ENCODE measurements at regions not wholly inside any gene's neighbourhood (a gene's known extent, or its start where the extent isn't known, plus 50 kb on each side); places are given as distances from the start of the nearest gene placed in this dataset.

DNA sequence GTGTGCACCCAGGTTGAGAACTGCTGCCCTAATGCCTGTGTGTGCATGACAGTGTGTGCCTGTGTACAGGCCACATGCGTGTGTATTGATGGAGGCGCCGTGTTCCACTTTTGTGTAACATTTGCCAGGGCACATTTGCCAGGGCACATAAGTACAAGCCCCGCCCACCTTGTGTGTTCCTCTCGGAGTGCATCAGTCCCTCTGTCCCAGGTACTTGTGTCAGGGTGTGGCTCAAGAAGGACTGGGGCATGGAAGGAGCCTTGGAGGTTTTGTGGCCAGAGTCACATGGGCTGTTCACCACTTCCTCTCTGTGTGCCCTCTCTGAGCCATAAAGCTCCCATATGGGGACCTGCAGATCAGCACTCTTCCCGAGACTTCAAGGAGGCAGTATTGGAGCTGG, 73.9 kb downstream of the MRM1 start:
- TF ChIP-seq CTCF (IDR thresholded peaks at IDR 0.05) (no peak), POLR2A (IDR thresholded peaks at IDR 0.05) (no peak)
- Histone ChIP-seq H3K4me3 (no peak overlapping the region), H3K9me3 (no peaks in the 10 kb centered on the region), H3K27me3 (no peaks in the 10 kb centered on the region), H3K36me3 (replicated peaks in 1 of 2; ENCODE audit: insufficient read depth in 1 of 2, low read depth in 2 of 2) (no peaks in the 10 kb centered on the region), H3K27ac (no peak overlapping the region), H3K4me1 (no peaks in the 10 kb centered on the region)
- DNase-seq, result no peak
- ATAC-seq, result no peak
- intact Hi-C loops (cut with DNase I), result no loop called here
- 57 to 70% methylated on average over 2 to 6 of the region's 6 CpGs for WGBS, 2 donors

DNA sequence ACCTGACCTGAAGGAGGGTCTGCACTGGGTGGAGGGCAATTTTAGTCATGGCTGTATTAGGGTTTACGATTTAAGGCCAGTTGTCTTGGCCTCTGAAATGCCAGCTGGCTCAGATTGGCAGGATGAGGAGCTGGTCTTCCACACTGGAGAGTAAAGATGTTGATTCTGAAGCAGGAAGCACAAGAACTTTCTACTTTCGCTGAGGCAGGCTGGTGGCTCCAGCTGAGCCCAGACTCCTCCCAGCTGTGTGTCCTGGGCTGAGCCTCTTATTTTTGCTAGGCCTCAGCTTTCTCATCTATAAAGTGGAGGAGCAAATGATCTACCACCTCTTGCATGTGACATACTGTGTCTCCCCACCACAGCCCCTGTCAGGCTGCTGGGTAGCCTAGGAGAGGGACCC, 74.4 kb downstream of the MRM1 start:
- no peak for TF ChIP-seq CTCF (IDR thresholded peaks at IDR 0.05)
- no peak for TF ChIP-seq POLR2A (IDR thresholded peaks at IDR 0.05)
- ATAC-seq, result no peak

GRCh38 chr17:36679815-36680467, 78.6 kb downstream of the MRM1 start:
- DNase-seq (no peak), ATAC-seq (no peak)
- Histone ChIP-seq H3K9me3 (no peaks in the 10 kb centered on the region), H3K4me1 (no peaks in the 10 kb centered on the region), H3K4me3 (no peak overlapping the region), H3K36me3 (replicated peaks in 1 of 2; ENCODE audit: insufficient read depth in 1 of 2, low read depth in 2 of 2) (no peaks in the 10 kb centered on the region), H3K27ac (no peak overlapping the region), H3K27me3 (no peaks in the 10 kb centered on the region)
- 81 to 82% methylated on average over 7 to 9 of the region's 9 CpGs for WGBS, 2 donors
- intact Hi-C loops (cut with DNase I), result no loop called here
- TF ChIP-seq POLR2A (IDR thresholded peaks at IDR 0.05), result no peak
- TF ChIP-seq CTCF (IDR thresholded peaks at IDR 0.05), result no peak

More for the DNA sequence above, 74.4 kb downstream of the MRM1 start:
- Histone ChIP-seq H3K4me1 (no peaks in the 10 kb centered on the region), H3K27me3 (no peaks in the 10 kb centered on the region), H3K36me3 (replicated peaks in 1 of 2; ENCODE audit: insufficient read depth in 1 of 2, low read depth in 2 of 2) (no peaks in the 10 kb centered on the region), H3K27ac (no peak overlapping the region), H3K4me3 (no peak overlapping the region), H3K9me3 (no peaks in the 10 kb centered on the region)
- DNase-seq, result no peak
- intact Hi-C loops (cut with DNase I), result no loop called here
- WGBS, 2 donors, result 33 to 54% methylated on average over 2 of the region's 2 CpGs

DNA sequence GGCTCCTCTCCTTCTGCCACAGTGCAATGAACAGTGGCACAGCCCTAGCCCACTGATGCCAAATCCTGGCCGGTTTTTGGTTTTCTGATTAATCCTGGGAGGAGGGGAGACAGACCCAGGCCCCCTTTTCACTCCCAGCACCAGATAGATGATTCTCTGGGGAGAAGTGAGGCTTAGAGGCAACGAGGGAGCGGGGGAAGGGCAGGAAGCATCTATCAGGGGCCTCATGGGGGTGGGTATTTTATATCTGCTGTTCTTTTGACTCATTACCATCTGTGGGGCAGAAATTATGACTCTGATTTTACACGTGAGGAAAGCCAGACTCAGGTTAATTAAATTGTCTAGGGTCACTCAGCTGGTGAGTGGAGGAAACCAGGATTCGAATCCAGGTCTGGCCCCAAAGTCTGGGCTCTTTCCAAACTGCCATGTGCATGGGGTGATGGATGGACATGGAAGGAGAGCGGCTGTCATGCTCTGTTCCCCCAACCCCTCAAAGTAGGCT, 79.4 kb downstream of the MRM1 start:
- no peaks in the 10 kb centered on the region for H3K4me1 ChIP-seq
- no peak for TF ChIP-seq POLR2A (IDR thresholded peaks at IDR 0.05)
- TF ChIP-seq CTCF (IDR thresholded peaks at IDR 0.05), result no peak
- H3K4me3 ChIP-seq, result no peak overlapping the region
- DNase-seq (no peak), ATAC-seq (no peak)
- no peaks in the 10 kb centered on the region for H3K36me3 ChIP-seq (replicated peaks in 1 of 2; ENCODE audit: insufficient read depth in 1 of 2, low read depth in 2 of 2)
- H3K27ac ChIP-seq, result no peak overlapping the region
- H3K9me3 ChIP-seq, result no peaks in the 10 kb centered on the region
- intact Hi-C loops (cut with DNase I), result no loop called here
- WGBS, 2 donors, result 47 to 57% methylated on average over 5 to 6 of the region's 6 CpGs
- H3K27me3 ChIP-seq, result no peaks in the 10 kb centered on the region

DNA sequence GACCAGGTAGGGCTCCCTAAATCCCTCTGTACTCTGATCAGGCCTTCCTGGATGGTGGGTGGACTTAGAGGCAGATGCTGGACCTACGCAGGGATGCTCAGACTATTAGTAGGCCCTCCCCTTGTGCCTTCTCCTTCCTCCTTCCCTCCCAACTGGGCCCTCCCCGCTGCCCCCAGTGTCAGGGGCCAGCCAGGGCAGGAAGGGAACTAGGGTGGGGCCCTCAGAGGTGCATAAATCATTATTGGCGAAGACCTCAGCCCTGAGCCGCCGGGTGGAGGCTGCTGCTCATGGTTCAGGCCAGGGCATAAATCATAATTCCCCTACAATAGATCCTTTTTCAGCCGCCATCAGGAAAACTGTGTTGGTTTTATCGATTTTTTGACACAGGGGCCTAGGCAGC, 81.4 kb downstream of the MRM1 start:
- intact Hi-C loops (cut with DNase I), result no loop called here
- TF ChIP-seq POLR2A (IDR thresholded peaks at IDR 0.05) (no peak), CTCF (IDR thresholded peaks at IDR 0.05) (no peak)
- DNase-seq (no peak), ATAC-seq (no peak)
- Histone ChIP-seq H3K36me3 (replicated peaks in 1 of 2; ENCODE audit: insufficient read depth in 1 of 2, low read depth in 2 of 2) (no peaks in the 10 kb centered on the region), H3K27ac (no peak overlapping the region), H3K9me3 (no peaks in the 10 kb centered on the region), H3K4me3 (no peak overlapping the region), H3K27me3 (no peaks in the 10 kb centered on the region), H3K4me1 (no peaks in the 10 kb centered on the region)
- 38 to 39% methylated on average over 3 to 7 of the region's 7 CpGs for WGBS, 2 donors
